ENCODE measurements at regions not wholly inside any gene's neighbourhood (a gene's known extent, or its start where the extent isn't known, plus 50 kb on each side); places are given as distances from the start of the nearest gene placed in this dataset.

GRCh38 chr18:10314066-10314465, 140.4 kb upstream of the APCDD1 start:
- peak; percentile 16 for DNase-seq (ENCODE audit: low read depth)

GRCh38 chr18:10315522-10315921, 138.9 kb upstream of the APCDD1 start:
- no peak for DNase-seq (ENCODE audit: low read depth)

- DNase-seq (ENCODE audit: low read depth): no peak
Observed at GRCh38 chr18:10316778-10317177, 137.7 kb upstream of the APCDD1 start.

- no peak for DNase-seq (ENCODE audit: low read depth)
Observed at GRCh38 chr18:10317864-10318690, 136.4 kb upstream of the APCDD1 start.

GRCh38 chr18:10318691-10318970, 135.8 kb upstream of the APCDD1 start:
- no peak for DNase-seq (ENCODE audit: low read depth)

- no peak for DNase-seq (ENCODE audit: low read depth)
Observed at GRCh38 chr18:10319026-10319425, 135.4 kb upstream of the APCDD1 start.

- no peak for DNase-seq (ENCODE audit: low read depth)
Observed at GRCh38 chr18:10319914-10320600, 134.4 kb upstream of the APCDD1 start.

- DNase-seq (ENCODE audit: low read depth): no peak
Observed at GRCh38 chr18:10320791-10321190, 133.6 kb upstream of the APCDD1 start.

- no peak for DNase-seq (ENCODE audit: low read depth)
Observed at GRCh38 chr18:10321576-10321975, 132.9 kb upstream of the APCDD1 start.

GRCh38 chr18:10322004-10322403, 132.4 kb upstream of the APCDD1 start:
- DNase-seq (ENCODE audit: low read depth): no peak

GRCh38 chr18:10322435-10322834, 132.0 kb upstream of the APCDD1 start:
- DNase-seq (ENCODE audit: low read depth): no peak

- DNase-seq (ENCODE audit: low read depth): no peak
Observed at GRCh38 chr18:10329101-10329500, 125.3 kb upstream of the APCDD1 start.

- no peak for DNase-seq (ENCODE audit: low read depth)
Observed at GRCh38 chr18:10330428-10330827, 124.0 kb upstream of the APCDD1 start.

- DNase-seq (ENCODE audit: low read depth): no peak
Observed at GRCh38 chr18:10332452-10332851, 122.0 kb upstream of the APCDD1 start.

- DNase-seq (ENCODE audit: low read depth): no peak
Observed at GRCh38 chr18:10336749-10337350, 117.6 kb upstream of the APCDD1 start.

GRCh38 chr18:10340821-10341220, 113.6 kb upstream of the APCDD1 start:
- DNase-seq (ENCODE audit: low read depth): no peak

- no peak for DNase-seq (ENCODE audit: low read depth)
Observed at GRCh38 chr18:10343778-10344177, 110.7 kb upstream of the APCDD1 start.

- DNase-seq (ENCODE audit: low read depth): no peak
Observed at GRCh38 chr18:10346749-10347415, 107.6 kb upstream of the APCDD1 start.

GRCh38 chr18:10349561-10349960, 104.9 kb upstream of the APCDD1 start:
- no peak for DNase-seq (ENCODE audit: low read depth)

GRCh38 chr18:10350661-10351060, 103.8 kb upstream of the APCDD1 start:
- DNase-seq (ENCODE audit: low read depth): no peak

GRCh38 chr18:10351219-10351818, 103.1 kb upstream of the APCDD1 start:
- DNase-seq (ENCODE audit: low read depth): no peak

GRCh38 chr18:10351858-10352257, 102.6 kb upstream of the APCDD1 start:
- DNase-seq (ENCODE audit: low read depth): no peak
